Panc1 (cell line): ENCODE measurements at regions not wholly inside any gene's neighbourhood (a gene's known extent, or its start where the extent isn't known, plus 50 kb on each side); places are given as distances from the start of the nearest gene placed in this dataset.

Experiments
- CTCF ChIP-seq: fragments of 450-650 bp; IDR thresholded peaks from 2 replicates; pipeline ENCODE4 v1.5.1; 2017; ENCODE audit warnings: mild to moderate bottlenecking
- POLR2AphosphoS5 ChIP-seq: IDR thresholded peaks from 2 replicates; pipeline ENCODE4 v1.6.1; 2012; ENCODE audit warnings: mild to moderate bottlenecking, low read depth, low read length, moderate library complexity
- SIN3A ChIP-seq: IDR thresholded peaks from 2 replicates; pipeline ENCODE4 v1.6.1; 2012; ENCODE audit warnings: low read depth, mild to moderate bottlenecking, low read length, moderate library complexity, borderline replicate concordance; ENCODE audit not compliant: insufficient read depth
- TCF7L2 ChIP-seq: IDR thresholded peaks from 2 replicates; pipeline ENCODE4 v1.6.1; 2011; ENCODE audit warnings: mild to moderate bottlenecking, low read depth, low read length, inconsistent platforms
- TF ChIP-seq, protein P1 (sequence below), 2 experiments: IDR thresholded peaks; 2 replicates each; pipeline ENCODE4 v1.6.1; 2011 to 2012; ENCODE audit warnings: low read depth in 2 of 2, control low read depth in 1 of 2, low read length in 1 of 2, mild to moderate bottlenecking in 1 of 2, moderate library complexity in 1 of 2; ENCODE audit not compliant: insufficient read depth in 1 of 2

- TF ChIP-seq CTCF = no peak
- TF ChIP-seq, protein P1, sequence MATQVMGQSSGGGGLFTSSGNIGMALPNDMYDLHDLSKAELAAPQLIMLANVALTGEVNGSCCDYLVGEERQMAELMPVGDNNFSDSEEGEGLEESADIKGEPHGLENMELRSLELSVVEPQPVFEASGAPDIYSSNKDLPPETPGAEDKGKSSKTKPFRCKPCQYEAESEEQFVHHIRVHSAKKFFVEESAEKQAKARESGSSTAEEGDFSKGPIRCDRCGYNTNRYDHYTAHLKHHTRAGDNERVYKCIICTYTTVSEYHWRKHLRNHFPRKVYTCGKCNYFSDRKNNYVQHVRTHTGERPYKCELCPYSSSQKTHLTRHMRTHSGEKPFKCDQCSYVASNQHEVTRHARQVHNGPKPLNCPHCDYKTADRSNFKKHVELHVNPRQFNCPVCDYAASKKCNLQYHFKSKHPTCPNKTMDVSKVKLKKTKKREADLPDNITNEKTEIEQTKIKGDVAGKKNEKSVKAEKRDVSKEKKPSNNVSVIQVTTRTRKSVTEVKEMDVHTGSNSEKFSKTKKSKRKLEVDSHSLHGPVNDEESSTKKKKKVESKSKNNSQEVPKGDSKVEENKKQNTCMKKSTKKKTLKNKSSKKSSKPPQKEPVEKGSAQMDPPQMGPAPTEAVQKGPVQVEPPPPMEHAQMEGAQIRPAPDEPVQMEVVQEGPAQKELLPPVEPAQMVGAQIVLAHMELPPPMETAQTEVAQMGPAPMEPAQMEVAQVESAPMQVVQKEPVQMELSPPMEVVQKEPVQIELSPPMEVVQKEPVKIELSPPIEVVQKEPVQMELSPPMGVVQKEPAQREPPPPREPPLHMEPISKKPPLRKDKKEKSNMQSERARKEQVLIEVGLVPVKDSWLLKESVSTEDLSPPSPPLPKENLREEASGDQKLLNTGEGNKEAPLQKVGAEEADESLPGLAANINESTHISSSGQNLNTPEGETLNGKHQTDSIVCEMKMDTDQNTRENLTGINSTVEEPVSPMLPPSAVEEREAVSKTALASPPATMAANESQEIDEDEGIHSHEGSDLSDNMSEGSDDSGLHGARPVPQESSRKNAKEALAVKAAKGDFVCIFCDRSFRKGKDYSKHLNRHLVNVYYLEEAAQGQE (IDR thresholded peaks at IDR 0.05; ENCODE audit: insufficient read depth in 1 of 2, low read depth in 2 of 2, low read length in 1 of 2) = no peak
- no peak for TF ChIP-seq POLR2AphosphoS5
- TF ChIP-seq SIN3A = no peak
- TF ChIP-seq TCF7L2 = no peak
Observed at GRCh38 chr4:181608181-181608580, 635.0 kb upstream of the TENM3 start.
